NCI-H748 treated with DMSO at 0.1 percent for 48 hours (cell line): ENCODE measurements at regions not wholly inside any gene's neighbourhood (a gene's known extent, or its start where the extent isn't known, plus 50 kb on each side); places are given as distances from the start of the nearest gene placed in this dataset.

ENCODE experiments used
- DNase-seq: peaks from one replicate; lab custom pipeline; 2025; lab: John Stamatoyannopoulos, UW

DNA sequence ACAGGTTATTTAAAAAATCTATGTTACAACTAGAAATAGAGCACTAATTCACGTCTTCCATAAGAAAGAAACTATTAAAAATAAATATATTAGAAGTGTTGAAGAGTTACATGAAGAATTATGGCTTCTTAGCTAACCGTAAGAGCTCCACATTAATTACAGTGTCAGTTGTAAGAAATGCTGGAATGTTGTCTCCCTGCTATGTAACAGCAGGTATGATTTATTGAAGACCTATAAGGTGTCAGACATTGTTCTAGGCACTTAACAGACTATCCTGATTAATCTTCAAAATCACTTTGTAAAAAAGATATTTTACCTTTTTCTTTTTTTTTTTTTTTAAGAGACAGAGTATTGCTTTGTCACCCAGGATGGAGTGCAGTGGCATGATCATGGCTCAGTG, 75.8 kb upstream of the NEBL start:
- no peak for DNase-seq

DNA sequence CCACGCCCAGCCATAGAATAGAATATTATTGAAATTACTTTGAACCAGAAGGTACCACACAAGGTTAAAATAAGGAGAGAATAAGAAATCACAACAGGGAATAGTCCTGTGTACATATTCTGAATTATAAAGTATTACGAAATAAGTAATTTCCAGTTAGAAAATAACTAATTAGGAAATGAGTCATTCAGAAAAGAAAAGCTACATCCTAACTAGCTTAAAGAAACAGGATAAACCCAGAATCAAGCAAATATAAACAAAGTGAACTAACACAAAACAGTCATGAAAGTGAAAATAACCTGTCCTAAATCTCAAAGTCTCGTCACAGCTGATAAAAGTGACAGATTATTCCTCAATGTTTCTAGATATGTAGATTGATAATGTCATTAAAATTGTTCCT, 74.8 kb upstream of the NEBL start:
- no peak for DNase-seq

DNA sequence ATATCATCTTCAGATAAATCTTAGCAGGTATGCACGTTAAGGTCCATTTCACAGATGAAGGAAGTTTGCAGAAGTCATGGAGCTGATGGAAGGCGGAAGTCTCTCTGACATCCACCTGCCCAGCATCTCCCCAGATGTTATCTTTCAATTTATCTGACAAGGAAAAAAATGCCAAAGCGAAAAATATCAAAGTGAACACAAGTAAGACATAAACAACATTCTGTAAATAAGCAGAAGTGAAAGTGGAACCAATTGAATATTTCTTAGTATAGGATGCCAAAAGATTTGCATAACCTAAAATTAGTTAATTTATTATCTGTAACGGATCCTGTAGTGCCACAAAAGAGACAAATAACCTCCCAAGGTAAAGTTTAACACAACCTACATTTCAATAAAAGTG, 73.6 kb upstream of the NEBL start:
- DNase-seq: no peak

DNA sequence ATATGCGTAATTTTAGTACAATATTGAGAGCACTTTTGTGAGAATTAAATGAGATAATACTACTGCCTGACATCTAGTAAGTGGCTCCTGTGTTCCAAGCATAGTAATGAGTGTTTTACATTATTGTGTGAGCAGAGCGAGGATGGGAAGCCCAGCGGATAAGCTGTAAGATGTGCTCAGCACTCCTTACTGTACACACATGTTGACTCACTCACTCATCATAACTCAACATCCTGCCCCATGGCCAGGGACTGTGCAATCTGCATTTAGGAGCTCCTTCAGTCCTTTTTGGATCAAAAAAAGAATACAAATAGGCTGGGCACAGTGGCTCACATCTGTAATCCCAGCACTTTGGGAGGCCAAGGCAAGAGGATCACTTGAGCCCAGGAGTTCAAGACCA, 72.9 kb upstream of the NEBL start:
- no peak for DNase-seq

DNA sequence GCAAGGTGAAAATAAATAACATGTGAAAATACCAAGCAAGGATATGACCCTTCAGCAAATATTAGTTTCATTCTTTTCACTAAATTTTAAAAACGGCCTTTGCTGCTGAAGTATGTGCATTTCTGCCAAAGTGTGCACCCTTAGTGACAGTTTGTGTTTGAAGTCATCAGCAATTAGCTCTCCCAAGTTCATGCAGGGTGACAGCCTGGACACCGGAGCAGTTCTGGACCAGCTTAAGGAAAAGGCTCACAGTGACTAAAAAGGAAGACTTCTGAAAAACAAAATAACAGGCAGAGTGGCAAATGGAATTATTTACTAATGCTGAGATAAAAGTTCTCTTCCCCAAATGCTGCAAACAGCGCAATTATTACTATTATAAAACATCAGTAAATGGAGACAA, 69.3 kb upstream of the NEBL start:
- DNase-seq: no peak

DNA sequence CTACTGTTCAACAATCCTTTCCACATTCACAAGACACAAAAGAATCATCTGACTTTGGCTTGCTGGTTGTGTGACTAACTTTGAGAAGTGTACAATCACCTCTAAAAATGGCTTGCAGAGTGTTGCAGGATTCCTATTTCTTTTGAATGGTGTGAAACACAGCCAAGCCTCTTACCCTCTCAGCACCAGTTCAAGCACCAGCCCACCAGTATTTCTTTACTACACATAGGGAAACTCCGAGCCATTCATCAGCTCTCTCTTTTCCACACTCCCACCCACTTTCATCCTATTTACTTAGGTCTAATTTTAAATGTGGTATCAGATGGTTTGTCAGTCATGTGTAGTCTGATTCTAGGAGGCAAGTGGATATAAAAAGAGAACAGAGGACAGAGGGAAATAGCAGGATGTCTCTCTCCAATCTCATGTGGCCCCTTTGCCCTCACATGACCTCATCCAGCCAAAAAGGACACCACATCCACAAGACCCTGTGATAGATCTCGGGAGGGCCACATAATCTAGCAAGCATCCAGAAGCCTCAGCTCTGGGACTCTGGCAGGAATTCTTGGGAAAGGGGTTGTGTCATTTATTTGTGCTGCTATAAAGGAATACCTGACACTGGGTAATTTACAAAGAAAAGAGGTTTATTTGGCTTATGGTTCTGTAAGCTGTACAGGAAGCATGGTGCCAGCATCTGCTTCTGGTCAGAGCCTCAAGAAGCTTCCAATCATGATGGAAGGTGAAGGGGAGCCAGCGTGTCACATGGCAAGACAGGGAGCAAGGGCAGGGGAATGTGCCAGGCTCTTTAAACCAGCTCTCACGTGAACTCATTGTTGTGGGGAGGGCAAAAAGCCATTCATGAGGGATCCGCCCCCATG, 66.8 kb upstream of the NEBL start:
- no peak for DNase-seq

DNA sequence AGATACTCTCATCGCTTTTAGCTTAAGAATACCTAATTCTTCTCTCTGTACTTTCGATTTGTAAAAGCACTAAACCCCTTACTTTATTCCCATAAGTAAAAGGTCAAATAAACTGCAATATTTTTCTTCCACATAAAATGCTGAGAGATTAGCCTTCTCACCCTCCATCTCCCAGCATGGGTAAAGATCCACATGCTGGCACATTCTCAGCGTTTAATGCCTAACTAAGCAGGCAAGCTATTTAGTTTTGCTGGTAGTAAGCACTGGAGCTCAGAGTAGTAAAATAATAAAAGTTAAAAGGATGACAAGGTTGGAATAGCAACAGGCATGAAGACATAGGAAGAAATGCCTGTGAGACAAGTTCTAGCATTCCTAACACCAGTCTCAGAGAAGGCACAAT, 65.9 kb upstream of the NEBL start:
- DNase-seq: no peak

DNA sequence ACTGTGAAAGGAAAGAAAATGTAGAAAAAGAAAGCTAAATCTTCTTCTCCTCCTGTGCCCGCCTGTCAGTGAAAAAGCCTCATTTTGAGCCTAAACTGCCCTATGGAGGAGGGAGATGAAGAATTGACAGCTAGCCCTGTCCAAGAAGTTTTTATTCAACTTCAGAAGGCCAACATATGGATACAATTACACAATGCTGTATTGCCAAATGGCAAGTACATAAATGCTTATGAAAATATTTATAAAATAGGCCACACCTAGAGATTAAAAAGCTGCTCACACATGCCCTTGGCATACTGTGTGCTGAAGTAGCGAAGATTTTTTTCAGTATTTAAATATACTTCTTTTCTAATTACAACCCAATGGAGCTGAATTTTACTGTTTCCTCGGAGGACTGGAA, 65.1 kb upstream of the NEBL start:
- DNase-seq: no peak

DNA sequence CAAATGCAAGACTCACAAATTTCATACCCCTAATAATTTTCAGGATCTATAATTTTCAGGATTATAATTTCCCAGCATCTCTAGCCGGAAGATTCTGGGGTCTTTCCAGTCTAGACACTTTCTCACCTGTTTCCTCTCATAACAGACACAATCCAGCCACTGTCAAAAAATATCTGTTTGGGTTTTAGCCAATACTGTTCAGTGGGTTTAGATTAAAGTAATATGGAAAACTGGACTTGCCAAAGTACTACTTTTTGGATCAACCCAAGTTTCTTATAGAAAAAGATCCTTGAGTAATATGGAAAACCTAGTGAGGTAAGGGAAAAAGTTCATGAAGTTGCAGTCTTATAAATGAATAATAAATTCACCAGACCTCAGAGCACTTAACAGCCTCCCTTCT, 62.1 kb upstream of the NEBL start:
- no peak for DNase-seq

DNA sequence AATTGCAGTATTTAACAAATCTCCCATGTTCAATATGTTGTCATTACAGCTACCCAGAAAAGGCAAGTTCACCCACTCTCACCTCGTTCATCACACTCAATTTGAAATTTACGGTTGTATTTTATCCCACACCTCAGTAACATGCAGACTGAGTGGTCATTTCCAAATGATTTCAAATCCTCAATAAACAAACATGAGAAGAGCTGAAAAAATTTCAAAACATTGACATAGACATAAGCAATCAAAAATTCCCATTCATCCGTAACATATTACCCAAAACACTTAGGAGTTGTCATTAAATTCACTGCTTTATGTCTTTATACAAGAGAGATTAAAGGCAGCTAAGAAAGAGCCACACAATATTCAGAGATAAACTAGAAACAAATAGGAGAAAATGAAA, 61.7 kb upstream of the NEBL start:
- DNase-seq: no peak

DNA sequence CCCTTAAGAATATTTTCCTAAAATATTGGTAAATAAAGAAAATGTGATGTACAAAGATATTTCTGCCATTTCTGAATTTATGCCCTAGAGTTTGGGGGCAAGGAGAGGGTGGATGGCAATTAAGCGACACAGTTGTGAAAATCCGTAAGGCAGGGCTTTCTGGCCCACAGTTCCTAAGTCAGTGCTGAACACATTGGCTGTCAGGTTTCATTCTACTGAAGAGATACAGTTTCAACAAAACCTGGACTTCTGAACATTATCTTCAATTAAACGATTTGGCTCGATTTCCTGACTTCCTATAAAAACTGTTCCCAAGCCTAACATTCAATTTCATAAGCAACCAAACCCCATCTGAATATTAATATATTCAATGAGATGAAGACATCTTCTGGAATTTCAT, 61.1 kb upstream of the NEBL start:
- no peak for DNase-seq

DNA sequence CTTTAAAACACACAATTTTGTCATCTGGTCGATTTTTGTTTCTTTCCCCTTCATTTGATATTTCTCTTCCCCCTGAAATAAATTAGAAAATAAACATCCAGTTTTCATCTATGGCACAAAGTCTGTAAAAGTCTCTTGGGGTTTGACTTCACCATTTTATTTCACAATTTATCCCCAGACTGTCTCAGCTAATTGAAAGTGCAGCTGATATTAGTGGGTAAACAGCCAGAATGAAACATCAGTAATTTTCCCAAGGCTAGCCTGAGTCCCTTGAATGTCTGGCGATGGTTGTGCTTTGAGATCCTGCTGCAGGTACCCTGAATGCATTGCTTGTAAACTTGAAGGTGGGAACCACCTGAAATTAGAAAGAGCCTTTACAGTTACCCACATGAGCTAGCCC, 60.6 kb upstream of the NEBL start:
- DNase-seq: no peak

DNA sequence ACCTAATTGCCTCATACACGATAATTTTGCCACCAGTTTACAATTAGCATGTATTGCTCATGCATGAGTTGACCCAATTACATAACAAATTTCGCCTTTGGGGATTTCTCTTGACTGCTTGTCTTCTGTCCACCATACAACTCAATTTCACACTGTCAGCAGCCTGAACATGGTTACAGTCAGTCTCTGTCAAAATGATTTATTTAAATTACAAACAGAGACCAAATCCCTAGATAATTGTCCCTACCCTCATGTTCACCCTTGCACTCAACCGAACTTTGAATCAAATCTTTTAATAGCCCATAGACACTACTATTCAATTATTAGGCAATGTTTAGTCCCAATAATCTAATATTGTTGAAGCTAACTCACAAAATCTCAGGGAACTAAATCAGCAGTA, 59.7 kb upstream of the NEBL start:
- no peak for DNase-seq

DNA sequence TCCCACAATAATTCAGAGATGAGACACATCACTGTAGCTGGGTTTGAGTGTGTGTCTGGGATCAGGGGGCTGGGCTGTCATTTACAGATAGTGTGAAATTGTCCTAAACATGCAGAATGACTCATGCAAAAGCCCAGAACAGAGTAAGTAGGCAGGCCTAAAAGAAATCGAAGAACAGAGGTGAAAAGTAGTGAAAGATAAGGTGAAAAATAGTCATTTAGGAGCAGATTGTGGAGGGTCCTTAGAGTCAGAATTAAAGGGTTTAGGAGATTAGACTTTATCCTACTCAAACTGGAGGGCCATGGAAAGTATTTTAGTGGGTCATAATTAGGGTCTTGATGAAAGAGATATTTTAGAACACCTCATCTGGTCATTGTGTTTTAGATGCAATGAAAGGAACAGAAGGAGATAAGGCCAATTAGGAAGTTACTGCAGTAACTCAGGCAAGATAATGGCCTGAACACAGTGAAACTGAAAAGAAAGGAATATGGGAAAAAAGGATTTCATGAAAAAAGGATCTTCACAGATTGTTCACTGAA, 58.3 kb upstream of the NEBL start:
- DNase-seq: no peak

DNA sequence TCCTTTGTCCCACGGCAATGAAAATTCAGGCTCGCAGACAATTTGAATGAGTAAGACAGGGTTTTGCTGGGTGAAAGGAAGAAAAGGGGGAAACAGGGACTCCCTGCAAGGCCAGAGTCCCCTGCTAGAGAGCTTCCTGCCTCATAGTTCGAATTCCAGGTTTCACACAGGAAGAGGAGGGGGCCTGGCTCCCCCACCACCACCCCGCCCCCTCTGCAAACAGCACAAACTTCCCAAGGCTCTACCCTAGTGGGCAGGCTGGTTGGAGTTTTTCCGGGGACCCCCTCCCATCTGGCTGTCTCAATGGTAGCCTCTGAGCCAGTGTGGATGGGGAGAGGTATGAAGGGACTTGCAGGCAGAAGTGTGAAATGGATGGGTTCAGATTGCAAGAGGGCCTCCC, 57.4 kb upstream of the NEBL start:
- DNase-seq: no peak

DNA sequence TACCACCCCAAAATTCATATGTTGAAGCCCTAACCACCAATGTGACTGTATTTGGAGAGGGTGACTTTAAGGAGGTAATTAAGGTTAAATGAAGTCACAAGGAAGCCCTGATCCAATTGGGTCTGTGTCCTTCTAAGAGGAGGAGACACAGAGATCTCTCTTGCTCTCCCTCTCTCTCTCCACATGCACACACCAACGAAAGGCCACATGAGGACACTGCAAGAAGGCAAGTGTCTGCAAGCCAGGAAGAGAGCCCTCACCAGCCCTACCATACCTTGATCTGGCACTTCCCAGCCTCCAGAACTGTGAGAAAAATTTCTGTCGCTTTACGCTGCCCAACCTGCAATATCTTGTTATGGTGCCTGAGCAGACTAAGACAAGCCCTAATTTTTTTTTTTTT, 56.0 kb upstream of the NEBL start:
- DNase-seq: no peak

DNA sequence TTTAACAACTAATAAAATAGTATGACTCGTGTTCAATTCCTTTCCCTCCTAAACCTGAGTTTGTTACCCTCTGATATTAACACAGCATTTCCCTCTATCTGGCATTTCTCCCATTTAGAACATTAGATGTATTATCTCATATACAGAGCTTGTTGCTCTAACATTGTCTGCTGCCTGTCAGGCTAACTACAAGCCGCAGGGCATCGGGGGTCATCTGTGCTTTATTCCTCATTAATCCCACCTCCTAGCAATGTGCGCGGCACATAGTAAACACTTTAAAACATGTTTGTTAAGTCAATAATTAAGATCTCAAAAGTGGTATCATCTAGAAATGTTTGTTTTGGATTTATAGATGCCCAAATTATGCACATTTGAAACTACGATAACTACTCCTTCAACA, 52.9 kb upstream of the NEBL start:
- DNase-seq: no peak

DNA sequence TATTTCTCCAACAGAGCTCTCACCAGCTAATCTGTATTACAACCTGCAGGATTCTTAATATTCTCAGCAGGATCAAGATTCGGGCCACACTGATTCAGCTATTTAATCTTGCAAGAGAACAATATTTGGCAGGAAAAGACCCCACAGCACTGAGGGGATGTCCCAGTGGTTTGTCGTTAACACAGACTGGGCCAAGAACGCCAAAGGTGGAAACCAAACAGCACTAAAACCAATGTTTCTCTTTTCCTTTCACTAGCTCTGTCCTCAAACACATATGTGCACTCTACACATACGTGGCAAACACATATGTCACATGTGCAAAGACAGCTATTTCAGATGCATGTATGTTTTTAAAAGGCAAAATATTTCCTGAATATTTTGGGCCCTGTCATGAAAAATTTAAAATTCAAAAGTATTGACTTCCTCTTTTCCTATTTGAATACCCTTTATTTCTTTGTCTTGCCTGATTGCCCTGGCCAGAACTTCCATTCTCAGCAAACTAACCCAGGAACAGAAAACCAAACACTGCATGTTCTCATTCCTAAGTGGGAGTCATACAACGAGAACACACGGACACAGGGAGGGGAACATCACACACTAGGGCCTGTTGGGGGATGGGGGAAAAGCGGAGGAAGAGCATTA, 51.7 kb upstream of the NEBL start:
- DNase-seq: no peak
